Thyroid gland (tissue), 4 donors: ENCODE measurements at regions not wholly inside any gene's neighbourhood (a gene's known extent, or its start where the extent isn't known, plus 50 kb on each side); places are given as distances from the start of the nearest gene placed in this dataset.

Experiments used
- DNase-seq, 2 donors: peaks; one replicate each; pipeline ENCODE4 v3.0.0-alpha.2; 2019
- H3K27ac ChIP-seq, 3 donors: fragments of 200-600 bp; sonication (generic); 1 replicate in 2 of 3; 2 replicates in 1 of 3; pipeline ENCODE4 v1.5.1; 2016 to 2019; ENCODE audit warnings: mild to moderate bottlenecking in 1 of 3, moderate library complexity in 1 of 3
- H3K27me3 ChIP-seq: fragments of 200-600 bp; sonication (generic); one replicate; pipeline ENCODE4 v1.5.1; 2019
- H3K36me3 ChIP-seq, 2 donors: fragments of 200-600 bp; sonication (generic); one replicate each; pipeline ENCODE4 v1.5.1; 2016 to 2019
- H3K4me1 ChIP-seq, 2 donors: fragments of 200-600 bp; sonication (generic); one replicate each; pipeline ENCODE4 v1.5.1; 2017 to 2019
- H3K4me3 ChIP-seq, 3 donors: fragments of 200-600 bp; sonication (generic); replicated peaks in 1 of 3; 1 replicate in 2 of 3; 2 replicates in 1 of 3; pipeline ENCODE4 v1.5.1; 2016; ENCODE audit warnings: mild to moderate bottlenecking in 1 of 3
- H3K9me3 ChIP-seq: fragments of 200-600 bp; sonication (generic); one replicate; pipeline ENCODE4 v1.5.1; 2017
- POLR2A ChIP-seq, 2 donors: fragments of 450-650 bp; IDR thresholded peaks; one replicate each; pipeline ENCODE4 v1.6.1; 2017; ENCODE audit warnings: antibody characterized with exemption in 2 of 2, mild to moderate bottlenecking in 2 of 2, moderate library complexity in 1 of 2
- WGBS, 2 donors: methylation state at CpG; one replicate each; pipeline ENCODE4 v1.1.5; 2017; 5-methylcytosine and 5-hydroxymethylcytosine counted together
- intact Hi-C: fragments of 100-400 bp; cut with DNase I; formaldehyde crosslinking; loops from one replicate; pipeline ENCODE4 v1.15.1; 2023
- TF ChIP-seq, protein P1 (sequence below), 6 experiments: fragments of 200-600 bp in 3 of 6; fragments of 450-650 bp in 3 of 6; sonication (generic) in 3 of 6; IDR thresholded peaks; one replicate each; pipeline ENCODE4 v1.5.1; 2016 to 2019; ENCODE audit warnings: antibody characterized with exemption in 6 of 6, mild to moderate bottlenecking in 2 of 6, inconsistent platforms in 1 of 6, moderate library complexity in 1 of 6

DNA sequence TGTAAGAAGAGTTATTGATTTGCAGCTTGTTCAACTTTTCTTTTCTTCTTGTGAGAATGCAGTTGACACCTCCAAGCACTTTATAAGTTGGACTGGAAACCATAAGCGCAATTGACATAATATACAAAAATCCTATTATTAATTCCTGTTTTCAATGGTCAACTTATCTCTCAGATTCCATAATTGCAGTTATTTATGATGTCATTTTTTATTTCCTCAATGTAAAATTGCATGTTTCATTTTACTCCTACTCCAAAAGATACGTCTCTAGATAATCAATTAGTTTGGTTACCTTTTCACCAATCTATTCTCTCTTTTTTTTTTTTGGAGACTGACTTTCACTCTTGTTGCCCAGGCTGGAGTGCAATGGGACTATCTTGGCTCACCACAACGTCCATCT lies 1416.1 kb upstream of the CDH6 start:
- WGBS, 2 donors, result 72 to 80% methylated on average over 3 of the region's 3 CpGs

DNA sequence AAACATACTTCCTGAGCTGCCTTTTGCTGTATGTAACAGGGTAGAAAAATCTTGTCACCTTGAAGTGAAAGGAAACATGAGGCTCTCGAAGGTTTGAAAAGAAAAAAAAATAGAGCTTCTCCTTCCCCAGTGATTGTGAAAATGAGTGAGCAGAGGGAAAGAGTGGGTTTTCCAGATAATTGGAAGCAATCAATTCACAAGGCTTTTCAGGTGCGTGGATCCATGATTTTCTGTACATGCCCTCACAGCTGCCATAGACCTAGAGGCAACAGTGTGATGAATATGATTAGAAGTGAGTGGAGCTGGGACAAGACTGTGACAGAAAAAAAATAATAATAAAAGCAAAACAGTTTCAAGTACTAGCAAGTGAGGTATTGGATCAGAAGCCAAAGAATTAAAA lies 1422.5 kb upstream of the CDH6 start:
- TF ChIP-seq POLR2A (IDR thresholded peaks at IDR 0.05), result no peak
- TF ChIP-seq, protein P1, sequence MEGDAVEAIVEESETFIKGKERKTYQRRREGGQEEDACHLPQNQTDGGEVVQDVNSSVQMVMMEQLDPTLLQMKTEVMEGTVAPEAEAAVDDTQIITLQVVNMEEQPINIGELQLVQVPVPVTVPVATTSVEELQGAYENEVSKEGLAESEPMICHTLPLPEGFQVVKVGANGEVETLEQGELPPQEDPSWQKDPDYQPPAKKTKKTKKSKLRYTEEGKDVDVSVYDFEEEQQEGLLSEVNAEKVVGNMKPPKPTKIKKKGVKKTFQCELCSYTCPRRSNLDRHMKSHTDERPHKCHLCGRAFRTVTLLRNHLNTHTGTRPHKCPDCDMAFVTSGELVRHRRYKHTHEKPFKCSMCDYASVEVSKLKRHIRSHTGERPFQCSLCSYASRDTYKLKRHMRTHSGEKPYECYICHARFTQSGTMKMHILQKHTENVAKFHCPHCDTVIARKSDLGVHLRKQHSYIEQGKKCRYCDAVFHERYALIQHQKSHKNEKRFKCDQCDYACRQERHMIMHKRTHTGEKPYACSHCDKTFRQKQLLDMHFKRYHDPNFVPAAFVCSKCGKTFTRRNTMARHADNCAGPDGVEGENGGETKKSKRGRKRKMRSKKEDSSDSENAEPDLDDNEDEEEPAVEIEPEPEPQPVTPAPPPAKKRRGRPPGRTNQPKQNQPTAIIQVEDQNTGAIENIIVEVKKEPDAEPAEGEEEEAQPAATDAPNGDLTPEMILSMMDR (IDR thresholded peaks at IDR 0.05), result no peak
- WGBS, 2 donors, result 60 to 64% methylated on average over 2 of the region's 2 CpGs
- H3K27me3 ChIP-seq, result no peaks in the 10 kb centered on the region
- no peaks in the 10 kb centered on the region for H3K36me3 ChIP-seq
- H3K27ac ChIP-seq, result no peak overlapping the region
- no peak for DNase-seq
- no peaks in the 10 kb centered on the region for H3K9me3 ChIP-seq
- H3K4me1 ChIP-seq, result no peaks in the 10 kb centered on the region
- H3K4me3 ChIP-seq, result no peak overlapping the region
- intact Hi-C loops, result no loop called here

More for the DNA sequence above, 1416.1 kb upstream of the CDH6 start:
- intact Hi-C loops, result no loop called here
- no peak for DNase-seq
- Histone ChIP-seq H3K27ac (no peak overlapping the region), H3K36me3 (no peaks in the 10 kb centered on the region), H3K4me1 (no peaks in the 10 kb centered on the region), H3K4me3 (no peak overlapping the region), H3K27me3 (no peaks in the 10 kb centered on the region), H3K9me3 (no peaks in the 10 kb centered on the region)
- no peak for TF ChIP-seq POLR2A (IDR thresholded peaks at IDR 0.05)
- TF ChIP-seq, protein P1 (IDR thresholded peaks at IDR 0.05), result no peak

DNA sequence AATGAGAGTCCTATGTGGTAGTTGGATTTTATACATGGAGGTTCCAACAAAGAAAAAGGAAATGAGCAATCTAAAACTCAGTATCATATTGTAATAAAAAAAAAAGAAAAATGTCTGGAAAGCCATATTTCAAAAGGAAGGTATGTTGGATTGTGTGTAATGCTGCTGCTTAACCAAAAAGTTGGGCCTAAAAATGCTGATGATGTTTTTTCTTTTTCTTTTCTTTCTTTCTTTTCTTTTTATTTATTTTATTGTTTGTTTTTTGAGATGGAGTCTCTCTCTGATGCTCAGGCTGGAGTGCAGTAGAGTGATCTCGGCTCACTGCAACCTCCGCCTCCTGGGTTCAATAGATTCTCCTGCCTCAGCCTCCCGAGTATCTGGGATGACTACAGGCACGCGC lies 1424.0 kb upstream of the CDH6 start:
- Histone ChIP-seq H3K27ac (no peak overlapping the region), H3K4me1 (no peaks in the 10 kb centered on the region), H3K9me3 (no peaks in the 10 kb centered on the region), H3K27me3 (no peaks in the 10 kb centered on the region), H3K4me3 (no peak overlapping the region), H3K36me3 (no peaks in the 10 kb centered on the region)
- no peak for DNase-seq
- no peak for TF ChIP-seq POLR2A (IDR thresholded peaks at IDR 0.05)
- TF ChIP-seq, protein P1 (IDR thresholded peaks at IDR 0.05), result no peak
- intact Hi-C loops, result no loop called here
- 93 to 94% methylated on average over 5 of the region's 5 CpGs for WGBS, 2 donors

DNA sequence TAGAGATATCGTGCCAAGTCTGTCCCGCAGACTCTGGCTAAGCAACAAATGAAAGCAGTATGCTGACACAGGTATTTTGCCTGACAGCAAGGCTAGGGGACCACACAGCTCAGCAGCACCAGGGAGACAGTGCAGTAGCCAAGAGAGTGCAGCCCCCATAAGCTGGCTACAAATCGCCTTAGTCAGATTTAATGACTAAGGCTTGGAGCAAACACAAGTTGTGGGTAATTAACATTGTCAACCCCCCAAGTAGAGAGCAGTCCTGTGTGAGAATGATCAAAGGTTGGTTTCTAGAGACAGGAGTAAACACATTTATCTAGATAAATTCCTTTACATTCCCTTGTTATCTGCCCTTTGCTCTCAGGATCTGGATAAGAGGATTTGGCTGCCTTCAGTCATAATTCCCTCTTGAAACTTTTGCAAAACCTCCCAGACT lies 1434.5 kb upstream of the CDH6 start:
- intact Hi-C loops, result no loop called here
- 24% methylated on average over 3 of the region's 3 CpGs for WGBS, 2 donors
- no peaks in the 10 kb centered on the region for H3K36me3 ChIP-seq
- H3K4me1 ChIP-seq, result no peaks in the 10 kb centered on the region
- TF ChIP-seq, protein P1 (IDR thresholded peaks at IDR 0.05), result no peak
- no peak for TF ChIP-seq POLR2A (IDR thresholded peaks at IDR 0.05)
- H3K27me3 ChIP-seq, result no peaks in the 10 kb centered on the region
- H3K27ac ChIP-seq, result no peak overlapping the region
- no peak for DNase-seq
- H3K9me3 ChIP-seq, result no peaks in the 10 kb centered on the region
- H3K4me3 ChIP-seq, result no peak overlapping the region

DNA sequence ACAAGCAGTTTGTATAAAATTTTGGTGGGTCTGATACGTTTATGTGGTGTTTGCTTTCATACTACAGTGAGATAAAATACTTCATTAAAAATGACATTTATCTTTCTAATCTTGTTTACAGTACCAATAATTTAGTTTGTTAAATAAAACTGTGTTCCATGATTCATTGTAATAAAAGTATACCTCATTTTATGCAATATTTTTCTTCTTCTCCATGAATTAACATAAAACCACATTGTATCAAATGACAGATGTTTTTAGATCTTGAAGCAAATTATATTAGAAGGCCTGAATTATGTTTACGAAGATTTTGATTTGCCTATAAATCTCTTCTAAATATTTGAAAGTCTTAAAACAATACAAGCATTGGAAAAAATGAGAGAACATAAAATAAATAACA lies 1443.0 kb upstream of the CDH6 start:
- H3K36me3 ChIP-seq, result no peaks in the 10 kb centered on the region
- H3K4me3 ChIP-seq, result no peak overlapping the region
- 62 to 80% methylated on average over 2 of the region's 2 CpGs for WGBS, 2 donors
- H3K4me1 ChIP-seq, result no peaks in the 10 kb centered on the region
- H3K9me3 ChIP-seq, result no peaks in the 10 kb centered on the region
- TF ChIP-seq, protein P1 (IDR thresholded peaks at IDR 0.05), result no peak
- no peak for TF ChIP-seq POLR2A (IDR thresholded peaks at IDR 0.05)
- no peak for DNase-seq
- no peak overlapping the region for H3K27ac ChIP-seq
- intact Hi-C loops, result no loop called here
- no peaks in the 10 kb centered on the region for H3K27me3 ChIP-seq
